Lung (tissue), 11 donors: ENCODE measurements at regions not wholly inside any gene's neighbourhood (a gene's known extent, or its start where the extent isn't known, plus 50 kb on each side); places are given as distances from the start of the nearest gene placed in this dataset.

ENCODE experiments used
- ATAC-seq: fragments of 200-7000 bp; cut with Tn5 transposase; one replicate; pipeline ENCODE4 v1.9.1; 2020; ENCODE audit warnings: moderate number of reproducible peaks; ENCODE audit not compliant: insufficient read depth, low FRiP score
- DNase-seq, 3 donors: peaks; one replicate each; pipeline ENCODE4 v3.0.0-alpha.2; 2013 to 2017
- H3K27ac ChIP-seq, 2 donors: one replicate each; pipeline ENCODE4 v1.5.1; 2013; ENCODE audit warnings: mild to moderate bottlenecking in 2 of 2, moderate library complexity in 2 of 2, control low read depth in 1 of 2, inconsistent platforms in 1 of 2, low read depth in 1 of 2, low read length in 1 of 2
- H3K27me3 ChIP-seq, 3 donors: one replicate each; pipeline ENCODE4 v1.5.1; 2013; ENCODE audit warnings: low read length in 2 of 3; ENCODE audit not compliant: control insufficient read depth in 3 of 3, insufficient read depth in 3 of 3
- H3K36me3 ChIP-seq, 4 donors: one replicate each; pipeline ENCODE4 v1.5.1; 2013; ENCODE audit warnings: low read length in 4 of 4, mild to moderate bottlenecking in 1 of 4, moderate library complexity in 1 of 4; ENCODE audit not compliant: control insufficient read depth in 4 of 4, insufficient read depth in 4 of 4
- H3K4me1 ChIP-seq, 5 donors: one replicate each; pipeline ENCODE4 v1.5.1; 2013; ENCODE audit warnings: low read length in 5 of 5, mild to moderate bottlenecking in 2 of 5, moderate library complexity in 1 of 5; ENCODE audit not compliant: control insufficient read depth in 5 of 5, insufficient read depth in 5 of 5
- H3K4me3 ChIP-seq: one replicate; pipeline ENCODE4 v1.5.1; 2013; ENCODE audit warnings: mild to moderate bottlenecking, control low read depth, moderate library complexity
- H3K9ac ChIP-seq, 2 donors: one replicate each; pipeline ENCODE4 v1.5.1; 2013; ENCODE audit warnings: low read length in 2 of 2, control low read depth in 1 of 2; ENCODE audit not compliant: insufficient read depth in 1 of 2
- H3K9me3 ChIP-seq, 4 donors: one replicate each; pipeline ENCODE4 v1.5.1; 2013; ENCODE audit warnings: low read length in 3 of 4, mild to moderate bottlenecking in 1 of 4, moderate library complexity in 1 of 4; ENCODE audit not compliant: control insufficient read depth in 4 of 4, insufficient read depth in 3 of 4
- CTCF ChIP-seq: IDR thresholded peaks from 2 replicates; pipeline ENCODE4 v1.5.1; 2012; ENCODE audit warnings: mild to moderate bottlenecking; ENCODE audit errors: control extremely low read depth, extremely low read depth
- WGBS, 2 donors: extraction: QIAGEN DNeasy Blood & Tissue Kit; methylation state at CpG; one replicate each; pipeline ENCODE4 v1.1.7; 2013; 5-methylcytosine and 5-hydroxymethylcytosine counted together
- donor health status: control.
- donor health status: control.
- donor health status: Bipolar disorder and iron deficiency.
- donor health status: healthy.
- donor health status: DM: yes; HTN: yes; CAD: no.

- no peak for DNase-seq
- Histone ChIP-seq H3K9me3 (peaks cover 0 to 4% (median 0%) of the 10 kb centered on the region in 4 donors), H3K4me1 (no peaks in the 10 kb centered on the region), H3K36me3 (no peaks in the 10 kb centered on the region), H3K27ac (no peak overlapping the region), H3K27me3 (no peaks in the 10 kb centered on the region), H3K9ac (no peak overlapping the region), H3K4me3 (no peak overlapping the region)
- no peak for TF ChIP-seq CTCF
- 81 to 83% methylated on average over 2 of the region's 2 CpGs for WGBS, 2 donors
- ATAC-seq, result no peak
Observed at GRCh38 chr3:110456001-110456400, 615.6 kb upstream of the NECTIN3 start.

- Histone ChIP-seq H3K27ac (no peak overlapping the region), H3K4me3 (no peak overlapping the region), H3K27me3 (no peaks in the 10 kb centered on the region), H3K4me1 (no peaks in the 10 kb centered on the region), H3K9ac (no peak overlapping the region), H3K9me3 (peaks cover 0 to 4% (median 0%) of the 10 kb centered on the region in 4 donors), H3K36me3 (no peaks in the 10 kb centered on the region)
- WGBS, 2 donors, result 79% methylated on average over 4 of the region's 4 CpGs
- no peak for TF ChIP-seq CTCF
- ATAC-seq (no peak), DNase-seq (no peak)
Observed at GRCh38 chr3:110456438-110457138, 615.0 kb upstream of the NECTIN3 start.

GRCh38 chr3:110457508-110457907, 614.1 kb upstream of the NECTIN3 start:
- Histone ChIP-seq H3K27ac (no peak overlapping the region), H3K4me3 (no peak overlapping the region), H3K36me3 (no peaks in the 10 kb centered on the region), H3K4me1 (no peaks in the 10 kb centered on the region), H3K27me3 (no peaks in the 10 kb centered on the region), H3K9me3 (peaks cover 0 to 4% (median 0%) of the 10 kb centered on the region in 4 donors), H3K9ac (no peak overlapping the region)
- 62 to 69% methylated on average over 5 of the region's 5 CpGs for WGBS, 2 donors
- ATAC-seq (no peak), DNase-seq (no peak)
- TF ChIP-seq CTCF, result no peak

- ATAC-seq, result no peak
Observed at GRCh38 chr3:110459021-110459420, 612.6 kb upstream of the NECTIN3 start.

More at GRCh38 chr3:110459021-110459420, 612.6 kb upstream of the NECTIN3 start:
- DNase-seq, result peak in 2 of 3 donors; percentile 27 to 41
- no peak overlapping the region for H3K27ac ChIP-seq
- peaks cover 0 to 4% (median 0%) of the 10 kb centered on the region in 4 donors for H3K9me3 ChIP-seq
- H3K4me1 ChIP-seq, result no peaks in the 10 kb centered on the region
- no peak overlapping the region for H3K9ac ChIP-seq
- WGBS, 2 donors, result 44 to 70% methylated on average over 2 of the region's 2 CpGs
- TF ChIP-seq CTCF, result no peak
- H3K27me3 ChIP-seq, result no peaks in the 10 kb centered on the region
- no peak overlapping the region for H3K4me3 ChIP-seq
- H3K36me3 ChIP-seq, result no peaks in the 10 kb centered on the region
